ENCODE measurements at regions not wholly inside any gene's neighbourhood (a gene's known extent, or its start where the extent isn't known, plus 50 kb on each side); places are given as distances from the start of the nearest gene placed in this dataset.
"Not testable (repeated sequence)": the region's sequence is repeated elsewhere in the genome, so short reads cannot be mapped to it uniquely, and the experiment has no call there.

DNA sequence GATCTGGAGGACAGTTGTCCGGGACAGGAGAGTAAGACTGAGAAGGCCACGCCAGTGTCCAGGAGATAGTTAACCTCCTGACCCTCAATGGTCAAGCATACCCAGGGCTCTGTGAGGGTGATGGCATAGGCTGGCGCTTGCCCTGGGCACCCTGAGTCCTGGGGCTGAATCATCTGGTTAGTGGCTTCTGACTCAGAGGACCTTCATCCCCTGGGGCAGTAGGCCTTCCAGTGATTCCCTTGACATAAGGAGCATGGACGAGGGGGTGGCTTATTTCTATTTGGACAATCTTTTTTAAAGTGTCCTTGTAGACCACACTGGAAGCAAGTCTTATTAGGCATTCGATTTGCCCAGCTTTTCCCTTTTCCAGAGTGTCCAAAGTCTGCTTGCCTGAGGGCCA, 108.4 kb upstream of the SHISA3 start:
- DNase-seq: not testable (repeated sequence)

DNA sequence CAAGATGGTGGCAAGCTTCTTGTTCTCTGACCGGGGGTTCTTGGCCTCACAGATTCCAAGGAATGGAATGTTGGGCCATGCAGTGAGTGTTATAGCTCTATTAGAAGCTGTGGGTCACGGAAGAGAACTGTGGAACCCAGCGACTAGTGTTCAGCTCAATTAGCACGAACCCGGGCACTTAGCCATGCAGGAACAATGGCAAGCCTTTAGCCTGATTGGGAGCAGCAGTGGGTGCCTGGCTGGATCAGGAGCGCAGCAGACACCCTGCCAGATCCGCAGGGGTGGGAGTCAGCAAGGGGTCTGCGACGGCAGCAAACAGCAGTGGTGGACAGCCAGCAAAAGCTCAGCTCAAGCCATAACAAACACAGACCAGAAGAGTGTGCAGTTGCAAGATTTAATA, 105.1 kb upstream of the SHISA3 start:
- not testable (repeated sequence) for DNase-seq

DNA sequence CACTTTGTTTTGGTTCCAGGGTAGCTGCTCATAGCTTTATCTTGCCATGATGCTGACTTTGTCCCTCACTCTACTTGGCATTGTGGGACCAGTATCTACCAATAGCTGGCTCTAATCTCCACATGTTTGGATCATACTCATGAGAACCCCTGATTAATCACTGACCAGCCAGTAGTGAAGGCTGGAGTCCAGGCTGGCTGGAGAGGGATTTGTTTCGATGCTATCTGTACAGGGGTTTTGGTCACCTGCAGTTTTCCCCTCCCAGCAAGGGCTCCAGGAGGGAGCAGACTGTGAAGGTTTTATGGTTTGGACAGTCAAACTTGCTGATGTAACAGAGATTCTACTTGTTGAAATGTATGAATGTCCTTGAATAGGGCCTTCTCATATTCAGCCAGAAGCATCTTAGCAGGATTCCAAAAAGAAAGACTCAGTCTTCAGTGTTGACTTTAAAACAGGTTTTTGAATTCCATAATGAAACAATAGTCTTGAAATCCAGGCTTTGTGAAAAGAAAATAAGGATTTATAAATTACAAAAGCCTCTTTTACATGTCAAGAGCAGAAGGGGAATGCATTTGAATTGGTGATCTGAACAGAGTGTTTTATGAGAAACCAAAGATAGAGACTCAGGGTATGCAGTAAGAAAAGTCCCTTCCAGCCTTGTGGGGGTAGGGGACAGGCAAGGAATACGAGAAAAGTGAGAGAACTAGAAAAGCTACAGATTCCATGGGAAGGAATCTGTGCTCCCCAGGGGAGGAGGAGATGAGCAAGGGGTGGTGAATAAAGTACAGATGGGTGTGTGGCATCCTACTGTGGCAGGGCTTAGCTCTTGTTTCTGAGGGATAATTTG, 103.1 kb upstream of the SHISA3 start:
- no peak for DNase-seq

DNA sequence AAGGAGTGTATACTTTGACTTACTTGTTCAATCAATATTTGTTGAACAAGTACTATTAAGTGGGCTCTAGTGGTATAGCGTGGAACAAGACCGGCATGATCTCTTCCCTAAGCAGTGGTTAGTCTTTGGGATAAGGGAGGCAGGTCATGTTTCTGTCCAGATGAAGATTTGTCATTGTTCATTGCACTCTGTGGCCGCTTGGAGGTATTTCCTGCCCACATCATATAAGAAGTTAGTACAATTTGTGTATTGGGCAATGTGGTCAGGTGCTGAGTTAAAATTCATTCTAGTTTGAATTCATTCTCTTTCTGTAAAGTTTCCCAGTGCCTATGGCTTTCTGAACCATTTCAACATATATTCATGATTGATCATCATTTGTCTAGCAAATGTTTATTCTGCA, 101.1 kb upstream of the SHISA3 start:
- no peak for DNase-seq

DNA sequence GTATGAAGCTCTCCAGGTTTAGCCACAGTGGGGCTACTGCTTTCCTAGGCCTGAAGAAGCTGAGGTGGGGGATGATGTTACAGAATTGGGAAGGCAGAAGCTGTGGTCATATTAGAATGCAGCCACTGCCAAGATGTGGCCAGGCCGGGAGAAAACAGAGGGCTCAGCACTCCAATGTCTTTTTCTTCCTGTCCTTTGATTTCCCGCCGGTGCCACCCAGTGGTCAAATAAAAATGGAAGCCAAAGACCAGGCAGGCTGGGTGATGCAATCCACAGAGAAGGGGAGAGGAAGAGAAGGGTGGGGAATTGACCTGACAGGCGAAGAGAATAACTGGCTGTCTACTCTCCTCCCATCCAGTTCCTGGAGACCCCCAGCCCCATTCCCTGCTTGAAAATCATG, 94.9 kb upstream of the SHISA3 start:
- peak; percentile 15 for DNase-seq

DNA sequence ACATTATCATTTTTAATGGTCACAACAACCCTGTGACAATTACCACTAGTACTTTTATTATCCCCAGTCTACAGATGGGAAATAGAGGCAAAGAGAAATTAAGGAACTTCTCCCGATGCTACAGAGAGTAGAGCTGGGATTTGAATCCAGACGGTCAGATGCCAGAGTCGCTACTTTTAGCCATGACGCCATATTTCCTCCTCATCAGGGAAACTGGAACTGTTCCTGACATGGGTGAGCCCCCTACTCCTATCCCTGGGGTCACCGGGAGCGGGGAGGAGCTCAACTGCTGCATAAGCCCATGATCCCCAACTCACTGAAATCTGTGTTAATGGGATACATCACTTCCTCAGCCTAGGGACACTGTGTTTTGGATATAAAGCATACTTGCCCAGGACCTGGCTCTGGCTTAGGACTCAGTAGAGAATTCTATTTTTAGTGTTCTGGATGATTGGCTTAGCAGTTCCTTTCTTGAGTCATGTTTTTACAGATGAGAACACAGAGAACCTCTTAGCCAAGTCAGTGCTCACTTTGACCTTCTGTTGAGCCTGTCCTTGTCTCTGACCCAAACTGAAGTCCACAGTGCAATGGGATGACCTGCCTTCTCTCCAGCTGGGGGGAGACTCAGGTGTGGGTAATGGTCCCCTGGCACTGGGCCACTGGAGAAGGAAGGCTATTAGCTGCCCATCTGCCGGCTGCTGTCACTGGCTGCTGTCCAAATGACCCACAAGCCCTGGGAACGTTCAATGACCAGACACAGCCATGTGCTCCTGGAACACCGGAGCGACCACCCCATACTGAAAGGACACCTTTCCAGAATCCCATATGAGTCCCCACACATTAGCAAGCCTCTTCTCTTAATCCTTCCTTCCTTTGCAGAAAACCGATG, 90.8 kb upstream of the SHISA3 start:
- no peak for DNase-seq

DNA sequence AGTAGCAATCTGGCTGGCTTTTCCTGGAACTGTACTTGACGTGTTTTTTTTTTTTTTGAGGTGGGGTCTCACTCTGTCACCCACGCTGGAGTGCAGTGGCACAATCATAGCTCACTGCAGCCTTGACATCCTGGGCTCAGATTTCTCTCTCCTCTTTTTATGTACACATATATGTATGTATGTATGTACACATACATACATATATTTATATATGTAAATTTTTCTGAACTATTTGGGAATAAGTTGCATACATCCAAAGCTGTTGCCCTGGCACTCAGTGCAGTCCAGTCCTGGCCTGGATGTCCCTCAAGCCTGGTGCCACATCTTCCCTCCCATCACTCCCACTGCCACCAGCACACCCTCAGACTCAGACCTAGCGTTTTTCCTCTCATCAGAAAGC, 89.0 kb upstream of the SHISA3 start:
- DNase-seq: no peak

DNA sequence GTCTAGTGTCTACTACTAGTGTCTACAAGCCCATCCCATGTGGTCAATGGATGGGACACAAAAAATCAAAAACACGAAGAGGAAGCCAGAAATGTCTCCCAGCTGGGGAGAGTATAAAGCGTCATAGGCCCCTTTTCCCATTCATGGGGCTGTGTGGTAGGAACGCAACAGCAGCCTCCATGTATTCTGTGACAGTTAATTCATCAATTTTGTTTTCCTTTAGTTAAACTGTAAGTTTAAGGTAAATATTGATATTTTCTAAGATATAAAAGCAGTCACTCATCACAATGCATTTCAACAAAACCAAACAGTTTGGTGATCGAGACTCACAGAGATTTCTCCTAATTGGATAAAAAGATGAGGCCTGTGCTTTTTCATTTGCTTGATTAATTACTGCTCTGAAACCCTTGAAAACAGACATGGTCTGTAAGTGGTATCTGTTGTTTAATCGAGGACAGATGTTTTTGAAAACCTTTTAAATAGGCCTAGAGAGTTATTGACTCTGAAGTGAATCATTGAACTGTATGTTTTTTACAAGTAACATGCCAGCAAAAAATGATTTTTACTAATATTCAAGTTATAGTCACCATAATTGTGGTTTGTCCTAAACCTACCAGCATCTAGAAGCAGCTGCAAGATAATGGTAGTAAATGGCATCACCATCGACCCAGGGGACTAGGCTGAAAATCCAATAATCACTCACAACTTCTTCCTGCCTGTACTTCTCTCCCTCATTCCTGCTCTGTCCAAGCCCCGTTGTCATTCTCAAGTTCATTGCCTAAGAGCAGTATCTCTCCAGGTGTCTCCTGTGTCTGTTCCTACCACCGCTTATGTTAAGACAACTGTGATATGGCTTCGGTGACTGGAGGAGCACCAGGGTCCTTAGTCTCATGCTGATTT, 87.7 kb upstream of the SHISA3 start:
- no peak for DNase-seq

DNA sequence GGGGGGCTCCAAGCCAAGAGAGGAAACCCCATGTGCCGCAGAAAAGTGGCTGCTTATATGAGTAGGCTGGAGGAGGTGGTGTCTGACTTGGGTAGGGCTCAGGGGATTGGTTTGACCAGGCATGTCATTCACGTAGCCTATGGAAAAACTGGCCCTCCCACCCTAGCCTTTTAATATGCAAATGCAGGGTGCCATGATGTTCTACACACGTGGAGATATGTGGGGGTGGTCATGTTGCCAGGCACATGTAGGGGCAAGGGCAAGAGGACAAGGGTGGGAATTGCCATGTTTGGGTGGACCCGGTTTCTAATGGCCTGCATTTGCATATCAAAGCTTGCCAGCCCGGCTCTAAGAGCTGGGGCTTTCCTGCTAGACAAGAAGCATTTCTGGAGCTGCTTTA, 86.9 kb upstream of the SHISA3 start:
- DNase-seq: no peak

DNA sequence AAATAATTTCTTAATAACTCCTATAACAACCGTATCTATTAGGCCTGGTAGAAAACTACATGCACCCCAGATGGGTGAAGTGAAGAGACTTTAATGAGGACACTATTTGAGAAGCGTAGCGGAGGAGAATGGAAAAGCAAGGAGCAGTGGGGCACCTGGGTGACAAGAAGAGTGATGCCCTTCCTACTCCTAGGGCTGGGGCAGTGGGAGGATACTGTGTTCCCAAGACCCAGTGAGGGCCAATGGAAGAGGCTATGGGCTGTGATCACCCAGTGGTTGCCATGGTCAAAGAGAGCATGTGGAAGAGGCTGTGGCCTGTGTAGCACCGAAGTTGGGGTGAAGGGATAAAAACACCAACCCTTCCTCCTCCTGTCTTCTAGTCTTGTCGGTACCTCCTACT, 86.5 kb upstream of the SHISA3 start:
- no peak for DNase-seq

DNA sequence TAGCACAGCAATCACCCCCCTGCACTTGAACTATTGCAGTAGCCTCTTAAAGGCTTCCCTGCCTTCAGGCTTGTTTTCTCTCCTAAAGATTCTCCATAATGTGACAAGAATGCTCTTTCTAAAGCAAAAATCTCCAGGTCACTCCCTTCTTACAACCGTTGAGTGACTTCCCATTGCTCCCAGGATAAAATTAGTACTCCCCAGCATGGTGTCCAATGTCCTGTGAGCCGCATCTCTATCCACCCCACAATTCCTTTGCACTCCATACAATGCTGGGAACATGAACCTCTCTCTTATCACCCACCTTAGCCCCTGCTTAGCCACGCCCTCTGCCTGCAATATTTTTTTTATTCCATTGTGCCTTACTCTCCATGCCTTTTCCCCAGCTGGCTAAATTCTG, 85.7 kb upstream of the SHISA3 start:
- no peak for DNase-seq

DNA sequence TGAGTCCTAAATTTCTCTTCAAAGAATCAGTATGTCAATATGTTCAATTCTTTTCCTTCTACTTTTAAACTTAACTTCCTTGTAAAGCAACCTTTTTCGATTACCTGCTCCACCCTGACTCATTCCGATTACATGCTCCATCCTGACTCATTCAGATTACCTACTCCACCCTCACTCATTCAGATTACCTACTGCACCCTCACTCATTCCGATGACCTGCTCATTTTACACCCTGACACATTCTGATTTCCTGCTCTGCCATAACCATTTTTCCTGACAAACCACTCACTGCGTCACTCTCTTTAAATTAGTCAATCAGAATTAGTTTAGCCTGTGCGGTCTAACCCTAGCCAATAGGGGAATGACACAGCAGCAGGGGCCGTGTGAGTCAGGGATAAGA, 83.9 kb upstream of the SHISA3 start:
- not testable (repeated sequence) for DNase-seq

DNA sequence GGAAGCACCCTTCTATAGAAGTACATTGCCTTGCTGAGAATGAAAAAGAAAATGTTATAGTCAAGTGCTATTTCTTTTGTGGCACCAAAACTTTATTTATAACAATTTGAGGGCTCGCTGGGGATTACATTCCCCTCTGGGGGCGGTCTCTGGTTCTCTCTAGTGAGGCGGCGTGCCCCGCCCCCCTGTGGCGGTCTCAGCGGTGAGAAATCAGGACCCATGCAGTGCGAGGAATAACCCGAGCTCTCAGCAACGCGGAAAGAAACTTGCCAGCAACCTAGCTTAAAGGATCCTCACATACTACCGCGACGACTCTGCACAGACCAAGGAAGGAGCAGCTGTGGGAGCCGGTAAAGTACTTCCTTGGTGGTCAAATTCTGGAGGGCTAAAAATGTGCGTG, 83.4 kb upstream of the SHISA3 start:
- no peak for DNase-seq

DNA sequence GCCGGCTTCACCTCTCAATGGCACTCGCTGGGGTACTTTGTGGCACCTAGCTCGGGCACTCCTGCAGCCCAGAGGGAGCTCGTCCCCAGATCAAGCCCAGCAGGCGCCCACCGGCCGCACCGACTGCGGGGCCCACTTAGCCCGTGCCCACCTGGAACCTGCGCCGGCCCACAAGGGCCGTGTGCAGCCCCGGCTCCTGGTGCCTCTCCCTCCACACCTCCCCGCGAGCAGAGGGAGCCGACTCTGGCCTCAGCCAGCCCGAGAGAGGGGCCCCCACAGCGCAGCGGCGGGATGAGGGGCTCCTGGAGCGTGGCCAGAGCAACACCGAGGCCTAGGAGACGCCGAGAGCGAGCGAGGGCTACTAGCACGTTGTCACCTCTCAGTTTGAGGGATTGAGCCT, 82.1 kb upstream of the SHISA3 start:
- DNase-seq: no peak

DNA sequence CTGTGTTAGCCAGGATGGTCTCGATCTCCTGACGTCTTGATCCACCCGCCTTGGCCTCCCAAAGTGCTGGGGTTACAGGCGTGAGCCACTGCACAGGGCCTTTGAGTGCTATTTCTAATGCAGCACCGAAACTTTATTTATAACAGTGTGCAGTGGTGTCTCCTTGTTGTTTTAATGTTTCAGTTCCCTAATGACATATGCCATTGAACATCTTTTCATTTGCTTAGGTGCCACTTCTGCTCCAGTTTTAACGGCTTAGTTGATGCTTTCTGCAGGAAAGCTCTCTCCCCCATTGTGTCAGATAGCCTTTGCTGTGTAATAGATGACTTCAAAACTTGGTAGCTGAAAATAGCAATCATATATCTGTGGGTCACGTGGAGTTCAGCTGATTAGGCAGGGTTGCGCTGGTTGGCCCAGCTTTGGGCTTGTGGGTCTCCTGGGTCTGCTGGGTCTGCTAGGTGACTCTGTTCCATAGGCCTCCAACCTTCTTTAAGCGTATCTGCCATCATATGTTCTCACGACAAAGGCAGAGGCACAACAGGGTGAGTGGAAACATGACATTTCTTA, 76.4 kb upstream of the SHISA3 start:
- no peak for DNase-seq

DNA sequence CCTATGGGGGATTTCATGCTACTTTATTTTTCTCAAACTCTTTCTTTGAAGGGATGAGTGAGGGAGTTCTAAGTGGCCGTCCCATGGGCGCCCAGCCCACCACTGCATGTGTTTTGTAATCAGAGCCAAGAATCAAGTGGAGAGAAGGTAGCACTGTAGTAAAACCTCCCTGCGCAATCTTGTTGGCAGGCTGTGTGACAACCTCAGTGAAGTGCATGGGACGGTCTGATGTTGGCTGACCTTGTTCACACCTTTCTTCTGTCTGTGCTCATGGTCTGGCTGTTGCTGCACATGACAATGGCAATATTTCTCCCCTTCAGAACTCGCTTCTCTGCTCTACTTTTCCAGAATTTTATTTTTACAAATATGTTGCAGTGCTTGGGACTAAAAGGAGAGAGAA, 71.2 kb upstream of the SHISA3 start:
- DNase-seq: no peak

DNA sequence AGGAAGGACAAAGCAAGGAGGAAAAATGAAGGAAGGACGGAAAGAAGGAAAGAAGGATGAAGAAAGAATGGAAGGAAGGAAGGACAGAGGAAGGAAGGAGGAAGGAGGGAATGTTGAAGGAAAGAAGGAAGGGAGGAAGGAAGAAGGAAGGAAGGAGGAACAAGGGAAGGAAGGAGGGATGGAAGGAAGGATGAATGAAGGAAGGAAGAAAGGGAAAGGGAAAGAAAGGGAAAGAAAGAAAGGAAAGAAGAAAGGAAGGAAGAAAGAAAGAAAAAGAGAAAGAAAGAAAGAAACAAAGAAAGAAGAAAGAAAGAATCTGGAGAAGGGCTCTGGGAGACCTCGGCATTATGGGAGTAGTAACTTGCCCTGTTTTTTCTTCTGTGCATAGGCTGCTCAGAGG, 70.8 kb upstream of the SHISA3 start:
- DNase-seq: no peak

DNA sequence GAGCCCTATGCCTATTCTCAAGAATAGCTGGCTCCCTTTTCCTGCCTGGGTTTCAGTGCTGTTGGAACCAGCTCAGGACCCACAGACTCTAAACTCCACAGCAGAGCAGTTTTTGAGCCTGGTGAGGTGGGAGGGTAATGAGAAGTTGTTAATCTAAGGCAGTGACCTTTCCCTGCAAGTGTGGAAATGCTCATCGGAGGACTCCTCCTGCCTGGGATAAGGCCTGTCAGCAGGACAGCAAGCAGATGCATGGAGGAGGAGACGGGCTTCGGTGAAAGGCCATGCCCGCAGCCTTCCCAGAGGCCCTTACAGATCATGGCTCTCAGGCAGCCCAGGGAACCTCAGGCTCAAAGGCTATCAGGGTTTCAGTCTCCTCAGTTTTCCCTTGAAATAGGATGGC, 70.0 kb upstream of the SHISA3 start:
- no peak for DNase-seq

DNA sequence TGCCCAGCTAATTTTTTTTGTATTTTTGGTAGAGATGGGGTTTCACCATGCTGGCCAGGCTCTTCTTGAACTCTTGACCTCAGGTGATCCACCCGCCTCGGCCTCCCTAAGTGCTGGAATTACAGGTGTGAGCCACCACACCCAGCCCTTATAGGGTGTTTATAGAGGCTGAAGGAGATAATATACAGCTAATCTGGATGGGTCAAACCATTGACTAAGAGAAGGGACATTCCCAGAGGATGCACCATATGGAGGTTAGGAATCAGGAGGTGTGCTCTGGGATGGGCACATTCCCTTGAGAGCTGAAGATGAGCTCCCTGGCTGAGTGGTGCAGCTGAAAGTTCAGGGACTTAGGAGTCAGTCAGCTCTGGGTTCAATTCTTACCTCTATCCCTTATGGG, 68.3 kb upstream of the SHISA3 start:
- DNase-seq: no peak

DNA sequence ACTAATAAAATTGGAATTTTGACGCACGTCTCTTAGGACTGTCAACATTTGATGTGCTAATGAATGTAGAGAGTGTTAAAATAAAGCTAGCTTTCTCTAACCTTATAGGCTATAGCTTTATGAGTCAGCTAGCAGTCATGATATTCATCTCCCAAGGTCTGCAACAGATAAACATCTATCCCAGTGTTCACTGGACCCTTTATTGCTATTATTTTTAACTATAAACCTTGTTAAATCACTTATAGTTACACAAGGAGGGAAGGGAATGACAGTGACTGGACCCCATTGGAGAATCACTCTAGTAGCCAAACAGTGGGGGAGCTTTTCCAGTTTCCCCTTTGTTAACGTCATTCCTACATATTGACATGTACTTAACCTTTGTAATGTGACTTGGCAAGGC, 67.9 kb upstream of the SHISA3 start:
- no peak for DNase-seq

DNA sequence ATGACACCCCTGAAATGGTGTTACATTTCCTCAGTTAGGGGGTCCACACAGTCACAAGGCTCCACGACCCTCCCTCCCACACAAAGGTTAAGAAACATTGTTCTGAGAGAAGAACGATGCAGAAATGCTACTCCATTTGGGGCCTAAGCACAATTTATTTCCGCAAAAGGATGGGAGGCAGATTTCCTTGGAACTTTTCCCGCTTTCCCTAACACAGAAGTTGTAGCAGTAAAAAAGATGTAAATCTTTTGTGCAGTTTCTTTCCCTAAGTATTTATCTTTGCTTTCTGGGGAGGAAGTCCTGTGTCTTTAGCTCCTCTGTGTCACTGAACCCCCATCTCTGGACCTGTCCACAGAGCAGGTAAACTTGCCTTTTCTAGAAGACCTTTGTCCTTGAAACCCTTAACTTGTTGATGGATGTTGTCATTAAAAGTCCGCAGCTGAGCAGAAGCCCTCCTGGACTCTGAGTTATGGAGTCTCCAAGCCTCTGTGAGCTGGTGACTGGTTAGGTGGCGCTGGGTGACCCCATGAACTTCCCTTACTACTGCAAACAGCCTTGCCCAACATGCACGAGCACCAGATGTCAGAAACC, 67.2 kb upstream of the SHISA3 start:
- DNase-seq: no peak

DNA sequence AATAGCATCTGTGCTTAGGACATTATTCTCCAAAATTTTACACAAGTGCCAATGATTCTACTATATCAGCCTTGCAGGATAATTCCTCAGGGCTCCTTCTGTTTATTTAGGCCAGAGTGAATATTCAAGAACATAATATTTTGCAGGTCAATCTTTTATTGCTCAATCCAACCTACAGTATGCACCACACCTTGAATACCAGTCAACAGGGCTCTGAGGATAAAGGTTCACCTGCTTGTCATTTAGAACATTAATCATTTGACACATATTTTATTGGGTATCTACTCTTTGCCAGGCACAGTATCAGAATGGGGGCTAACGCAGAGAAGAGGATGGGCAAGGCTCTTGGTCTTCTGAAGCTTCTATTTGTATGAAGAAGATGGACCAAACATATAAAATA, 66.2 kb upstream of the SHISA3 start:
- DNase-seq: no peak
